Uterus (tissue), 2 donors: ENCODE measurements at regions not wholly inside any gene's neighbourhood (a gene's known extent, or its start where the extent isn't known, plus 50 kb on each side); places are given as distances from the start of the nearest gene placed in this dataset.

Experiments
- POLR2A ChIP-seq, 2 donors: fragments of 450-650 bp; IDR thresholded peaks; one replicate each; pipeline ENCODE4 v1.6.1; 2016; ENCODE audit warnings: antibody characterized with exemption in 2 of 2, mild to moderate bottlenecking in 1 of 2, moderate library complexity in 1 of 2
- TF ChIP-seq, protein P1 (sequence below), 4 experiments: fragments of 200-600 bp in 2 of 4; fragments of 450-650 bp in 2 of 4; sonication (generic) in 2 of 4; IDR thresholded peaks; one replicate each; pipeline ENCODE4 v1.5.1; 2016 to 2019; ENCODE audit warnings: antibody characterized with exemption in 4 of 4, mild to moderate bottlenecking in 2 of 4, moderate library complexity in 1 of 4

DNA sequence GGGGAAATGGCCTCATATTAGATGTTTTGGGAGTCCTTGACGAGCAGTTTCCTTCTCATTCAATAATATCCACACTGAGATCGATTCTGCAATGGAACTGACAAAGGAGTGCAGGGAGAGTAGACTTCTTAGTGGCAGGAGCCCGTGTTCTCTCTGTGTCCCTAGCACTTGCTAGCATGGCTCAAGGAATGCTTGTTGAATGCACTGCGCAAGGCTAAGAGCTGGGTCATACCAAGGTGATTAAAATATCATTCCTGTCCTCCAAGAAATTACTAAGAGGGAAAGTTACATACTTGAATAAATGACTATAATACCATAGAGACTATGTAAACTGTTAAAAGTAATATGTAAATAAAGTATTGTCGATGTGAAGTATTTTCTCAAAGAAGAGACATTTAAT, 630.1 kb downstream of the IRX1 start:
- TF ChIP-seq, protein P1, sequence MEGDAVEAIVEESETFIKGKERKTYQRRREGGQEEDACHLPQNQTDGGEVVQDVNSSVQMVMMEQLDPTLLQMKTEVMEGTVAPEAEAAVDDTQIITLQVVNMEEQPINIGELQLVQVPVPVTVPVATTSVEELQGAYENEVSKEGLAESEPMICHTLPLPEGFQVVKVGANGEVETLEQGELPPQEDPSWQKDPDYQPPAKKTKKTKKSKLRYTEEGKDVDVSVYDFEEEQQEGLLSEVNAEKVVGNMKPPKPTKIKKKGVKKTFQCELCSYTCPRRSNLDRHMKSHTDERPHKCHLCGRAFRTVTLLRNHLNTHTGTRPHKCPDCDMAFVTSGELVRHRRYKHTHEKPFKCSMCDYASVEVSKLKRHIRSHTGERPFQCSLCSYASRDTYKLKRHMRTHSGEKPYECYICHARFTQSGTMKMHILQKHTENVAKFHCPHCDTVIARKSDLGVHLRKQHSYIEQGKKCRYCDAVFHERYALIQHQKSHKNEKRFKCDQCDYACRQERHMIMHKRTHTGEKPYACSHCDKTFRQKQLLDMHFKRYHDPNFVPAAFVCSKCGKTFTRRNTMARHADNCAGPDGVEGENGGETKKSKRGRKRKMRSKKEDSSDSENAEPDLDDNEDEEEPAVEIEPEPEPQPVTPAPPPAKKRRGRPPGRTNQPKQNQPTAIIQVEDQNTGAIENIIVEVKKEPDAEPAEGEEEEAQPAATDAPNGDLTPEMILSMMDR (IDR thresholded peaks at IDR 0.05): no peak
- no peak for TF ChIP-seq POLR2A (IDR thresholded peaks at IDR 0.05)
